ENCODE measurements at regions not wholly inside any gene's neighbourhood (a gene's known extent, or its start where the extent isn't known, plus 50 kb on each side); places are given as distances from the start of the nearest gene placed in this dataset.
A peak's percentile ranks its signal among the peaks of the same experiment; 100 is the strongest.

GRCh38 chr3:127455541-127456450, 134.7 kb downstream of the TPRA1 start:
- H3K4me3 ChIP-seq (ENCODE audit: low read length) = peak overlapping the region; percentile 73
- TF ChIP-seq, protein P1, sequence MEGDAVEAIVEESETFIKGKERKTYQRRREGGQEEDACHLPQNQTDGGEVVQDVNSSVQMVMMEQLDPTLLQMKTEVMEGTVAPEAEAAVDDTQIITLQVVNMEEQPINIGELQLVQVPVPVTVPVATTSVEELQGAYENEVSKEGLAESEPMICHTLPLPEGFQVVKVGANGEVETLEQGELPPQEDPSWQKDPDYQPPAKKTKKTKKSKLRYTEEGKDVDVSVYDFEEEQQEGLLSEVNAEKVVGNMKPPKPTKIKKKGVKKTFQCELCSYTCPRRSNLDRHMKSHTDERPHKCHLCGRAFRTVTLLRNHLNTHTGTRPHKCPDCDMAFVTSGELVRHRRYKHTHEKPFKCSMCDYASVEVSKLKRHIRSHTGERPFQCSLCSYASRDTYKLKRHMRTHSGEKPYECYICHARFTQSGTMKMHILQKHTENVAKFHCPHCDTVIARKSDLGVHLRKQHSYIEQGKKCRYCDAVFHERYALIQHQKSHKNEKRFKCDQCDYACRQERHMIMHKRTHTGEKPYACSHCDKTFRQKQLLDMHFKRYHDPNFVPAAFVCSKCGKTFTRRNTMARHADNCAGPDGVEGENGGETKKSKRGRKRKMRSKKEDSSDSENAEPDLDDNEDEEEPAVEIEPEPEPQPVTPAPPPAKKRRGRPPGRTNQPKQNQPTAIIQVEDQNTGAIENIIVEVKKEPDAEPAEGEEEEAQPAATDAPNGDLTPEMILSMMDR (conservative IDR thresholded peaks at IDR 0.05) = peak; percentile 99
- no peak overlapping the region for H3K27ac ChIP-seq (ENCODE audit: low read depth, low read length)
- no peaks in the 10 kb centered on the region for H3K36me3 ChIP-seq (ENCODE audit: control insufficient read depth, insufficient read depth, low read length)
- no peaks in the 10 kb centered on the region for H3K36me3 Mint-ChIP-seq (ENCODE audit: low read depth)
- peaks cover 3% of the 10 kb centered on the region for H3K4me1 ChIP-seq (ENCODE audit: control insufficient read depth, insufficient read depth, low read length)
- H3K27ac Mint-ChIP-seq = no peak overlapping the region
- H3K27me3 Mint-ChIP-seq (ENCODE audit: insufficient read depth) = peaks cover 77% of the 10 kb centered on the region
- 3 to 4% methylated on average over 21 to 67 of the region's 67 CpGs for WGBS, 2 experiments (ENCODE audit: insufficient coverage in 1 of 2, insufficient read length in 1 of 2)
- peak overlapping the region; percentile 40 for H3K4me3 Mint-ChIP-seq
- H3K27me3 ChIP-seq (ENCODE audit: control insufficient read depth, insufficient read depth, low read length, poor library complexity, severe bottlenecking) = peaks cover 59% of the 10 kb centered on the region
- no peaks in the 10 kb centered on the region for H3K9me3 Mint-ChIP-seq
- peak; percentile 98 for DNase-seq
- H3K4me1 Mint-ChIP-seq = peaks cover 15% of the 10 kb centered on the region
- H3K9ac ChIP-seq (ENCODE audit: extremely low read depth, low read length, poor library complexity, severe bottlenecking) = no peak overlapping the region
- no peaks in the 10 kb centered on the region for H3K9me3 ChIP-seq (ENCODE audit: control insufficient read depth, low read length)

DNA sequence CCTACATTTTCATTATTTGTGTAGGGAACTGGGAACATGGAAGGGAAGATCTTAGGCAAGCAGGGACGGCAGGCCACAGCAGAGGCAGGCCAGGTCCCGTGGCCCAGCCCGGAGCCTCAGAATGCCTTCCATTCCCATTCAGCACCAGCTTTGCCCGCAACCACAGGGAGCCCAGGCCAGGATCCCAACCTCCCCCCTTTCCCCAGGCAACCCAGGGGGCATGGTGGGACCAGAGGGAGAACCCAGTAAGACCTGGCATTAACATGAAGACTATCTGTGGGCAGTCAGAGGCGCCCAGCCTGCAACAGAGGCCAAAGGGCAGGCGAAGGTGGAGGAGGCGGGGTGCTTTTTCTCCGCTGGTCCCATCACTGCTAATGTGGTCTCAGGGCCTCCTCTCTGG, 135.6 kb downstream of the TPRA1 start:
- Histone ChIP-seq H3K9ac (ENCODE audit: extremely low read depth, low read length, poor library complexity, severe bottlenecking) (no peak overlapping the region), H3K27ac (ENCODE audit: low read depth, low read length) (no peak overlapping the region), H3K36me3 (ENCODE audit: control insufficient read depth, insufficient read depth, low read length) (no peaks in the 10 kb centered on the region), H3K4me3 (ENCODE audit: low read length) (no peak overlapping the region), H3K27me3 (ENCODE audit: control insufficient read depth, insufficient read depth, low read length, poor library complexity, severe bottlenecking) (peaks cover 59% of the 10 kb centered on the region), H3K4me1 (ENCODE audit: control insufficient read depth, insufficient read depth, low read length) (peaks cover 3% of the 10 kb centered on the region), H3K9me3 (ENCODE audit: control insufficient read depth, low read length) (no peaks in the 10 kb centered on the region)
- no peak overlapping the region for H3K27ac Mint-ChIP-seq
- peaks cover 15% of the 10 kb centered on the region for H3K4me1 Mint-ChIP-seq
- H3K36me3 Mint-ChIP-seq (ENCODE audit: low read depth) = no peaks in the 10 kb centered on the region
- TF ChIP-seq, protein P1 (conservative IDR thresholded peaks at IDR 0.05) = no peak
- 86 to 89% methylated on average over 5 to 8 of the region's 8 CpGs for WGBS, 2 experiments (ENCODE audit: insufficient coverage in 1 of 2, insufficient read length in 1 of 2)
- no peak overlapping the region for H3K4me3 Mint-ChIP-seq
- peaks cover 73% of the 10 kb centered on the region for H3K27me3 Mint-ChIP-seq (ENCODE audit: insufficient read depth)
- DNase-seq = no peak
- no peaks in the 10 kb centered on the region for H3K9me3 Mint-ChIP-seq

- WGBS, 2 experiments (ENCODE audit: insufficient coverage in 1 of 2, insufficient read length in 1 of 2) = 91 to 100% methylated on average over 1 of the region's 1 CpG
- Histone ChIP-seq H3K27ac (ENCODE audit: low read depth, low read length) (no peak overlapping the region), H3K4me1 (ENCODE audit: control insufficient read depth, insufficient read depth, low read length) (peaks cover 3% of the 10 kb centered on the region), H3K9ac (ENCODE audit: extremely low read depth, low read length, poor library complexity, severe bottlenecking) (no peak overlapping the region), H3K36me3 (ENCODE audit: control insufficient read depth, insufficient read depth, low read length) (no peaks in the 10 kb centered on the region), H3K27me3 (ENCODE audit: control insufficient read depth, insufficient read depth, low read length, poor library complexity, severe bottlenecking) (peaks cover 59% of the 10 kb centered on the region), H3K4me3 (ENCODE audit: low read length) (no peak overlapping the region), H3K9me3 (ENCODE audit: control insufficient read depth, low read length) (no peaks in the 10 kb centered on the region)
- H3K27me3 Mint-ChIP-seq (ENCODE audit: insufficient read depth) = peaks cover 72% of the 10 kb centered on the region
- H3K36me3 Mint-ChIP-seq (ENCODE audit: low read depth) = no peaks in the 10 kb centered on the region
- H3K9me3 Mint-ChIP-seq = no peaks in the 10 kb centered on the region
- DNase-seq = peak; percentile 28
- no peak overlapping the region for H3K4me3 Mint-ChIP-seq
- H3K4me1 Mint-ChIP-seq = peaks cover 13% of the 10 kb centered on the region
- H3K27ac Mint-ChIP-seq = no peak overlapping the region
- TF ChIP-seq, protein P1 (conservative IDR thresholded peaks at IDR 0.05) = no peak
Measured at GRCh38 chr3:127454051-127454450, 136.5 kb downstream of the TPRA1 start.
